ENCODE measurements at regions not wholly inside any gene's neighbourhood (a gene's known extent, or its start where the extent isn't known, plus 50 kb on each side); places are given as distances from the start of the nearest gene placed in this dataset.

GRCh38 chr4:164550989-164551712 is 202.8 kb upstream of the SMIM31 start:
- TF ChIP-seq CTCF (IDR thresholded peaks at IDR 0.05) (no peak), EZH2 (IDR thresholded peaks at IDR 0.05) (no peak)
